Brain pericyte (primary cell): ENCODE measurements at regions not wholly inside any gene's neighbourhood (a gene's known extent, or its start where the extent isn't known, plus 50 kb on each side); places are given as distances from the start of the nearest gene placed in this dataset.

Experiments used
- DNase-seq: peaks from one replicate; pipeline ENCODE4 v3.0.0-alpha.2; 2012; ENCODE audit warnings: low read depth, low spot score

DNA sequence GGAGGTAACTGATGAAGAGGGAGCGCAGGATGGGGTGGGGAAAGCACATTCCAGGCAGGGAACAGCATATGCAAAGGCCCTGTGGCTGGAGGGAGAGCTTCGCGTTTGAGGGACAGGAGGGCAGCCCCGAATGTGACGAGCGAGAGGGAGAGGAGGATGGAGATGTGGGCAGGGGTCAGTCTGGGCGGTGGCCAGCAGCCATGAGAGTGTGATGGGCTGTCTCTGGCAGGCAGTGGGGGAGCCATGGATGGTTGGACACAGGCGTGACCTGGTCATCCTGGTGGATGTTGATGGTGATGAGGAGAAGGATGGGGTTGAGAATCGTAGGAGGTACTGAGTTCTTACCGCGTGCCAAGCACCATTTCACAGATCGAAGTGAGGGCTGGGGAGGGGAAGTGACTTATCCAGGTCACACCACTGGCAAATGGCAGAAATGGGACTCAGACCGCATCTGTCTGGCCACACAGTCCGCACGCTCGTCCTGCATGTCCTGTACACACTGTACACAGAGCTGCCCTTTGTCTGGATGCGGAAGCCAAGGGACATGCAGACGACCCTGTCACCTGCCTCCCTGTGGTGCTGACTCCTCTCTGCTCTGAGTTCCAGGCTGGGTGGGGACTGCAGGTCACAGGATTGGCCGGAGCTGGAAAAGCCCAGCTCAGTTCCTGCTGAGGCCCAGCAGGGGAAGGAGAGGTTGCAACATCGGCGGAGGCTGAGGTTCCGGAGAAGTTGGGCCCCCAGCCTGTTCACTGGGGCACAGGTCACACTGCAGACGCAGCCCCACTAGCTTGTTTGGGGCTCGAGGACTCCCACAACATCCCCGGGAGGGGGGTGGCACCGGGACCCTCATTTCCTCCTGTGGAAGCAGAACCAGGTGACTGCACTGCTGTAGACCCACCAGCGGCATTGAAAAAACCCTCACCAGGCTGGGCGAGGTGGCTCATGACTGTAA is 165.6 kb upstream of the IER5L start:
- DNase-seq = no peak

DNA sequence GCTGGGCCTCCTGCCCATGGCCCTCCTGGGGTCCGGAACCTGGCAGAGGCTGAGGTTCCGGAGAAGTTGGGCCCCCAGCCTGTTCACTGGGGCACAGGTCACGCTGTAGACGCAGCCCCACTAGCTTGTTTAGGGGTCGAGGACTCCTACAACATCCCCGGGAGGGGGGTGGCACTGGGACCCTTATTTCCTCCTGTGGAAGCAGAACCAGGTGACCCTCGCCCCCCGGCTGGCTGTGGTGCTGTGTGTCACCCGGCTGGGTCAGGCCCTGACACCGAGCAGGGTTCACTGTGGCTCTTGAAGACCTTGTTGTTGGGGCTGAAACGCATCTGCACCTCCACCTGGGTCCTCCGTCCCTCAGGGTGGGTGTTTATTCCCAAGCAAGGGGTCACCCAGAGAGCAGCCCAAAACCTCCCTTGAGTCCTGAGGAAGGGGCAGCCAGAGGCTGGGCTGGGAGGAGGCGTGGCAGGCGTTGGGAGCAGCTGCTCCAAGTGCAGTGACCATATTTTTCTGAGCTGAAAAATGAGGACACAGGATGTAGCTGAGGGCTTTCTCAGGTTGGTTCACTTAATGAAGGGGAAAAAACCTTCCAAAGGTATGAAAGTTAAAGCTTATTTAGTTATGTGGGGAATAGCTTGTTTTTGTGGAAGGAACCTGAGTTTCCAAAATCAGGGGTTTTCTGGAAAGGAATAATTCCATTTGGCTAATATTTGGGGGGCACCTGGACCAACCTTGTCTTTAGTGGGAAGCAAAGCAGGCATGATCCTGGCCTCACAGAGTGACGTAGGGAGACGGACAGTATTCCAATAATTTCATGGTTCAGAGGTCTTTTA is 164.7 kb upstream of the IER5L start:
- DNase-seq = no peak

DNA sequence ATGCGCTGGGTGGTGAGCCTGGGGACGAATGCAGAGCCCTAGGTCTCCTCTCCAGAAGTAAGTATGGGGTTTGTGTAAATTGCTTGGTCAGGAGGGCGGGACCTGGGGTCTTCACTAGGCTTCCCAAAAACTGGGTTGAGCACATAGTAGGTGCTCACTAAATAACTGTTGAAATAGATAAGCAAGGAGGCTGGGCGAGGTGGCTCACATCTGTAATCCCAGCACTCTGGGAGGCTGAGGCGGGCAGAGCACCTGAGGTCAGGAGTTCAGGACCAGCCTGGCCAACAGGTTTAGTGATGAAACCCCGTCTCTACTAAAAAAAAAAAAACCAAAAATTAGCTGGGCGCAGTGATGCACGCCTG is 163.9 kb upstream of the IER5L start:
- no peak for DNase-seq

DNA sequence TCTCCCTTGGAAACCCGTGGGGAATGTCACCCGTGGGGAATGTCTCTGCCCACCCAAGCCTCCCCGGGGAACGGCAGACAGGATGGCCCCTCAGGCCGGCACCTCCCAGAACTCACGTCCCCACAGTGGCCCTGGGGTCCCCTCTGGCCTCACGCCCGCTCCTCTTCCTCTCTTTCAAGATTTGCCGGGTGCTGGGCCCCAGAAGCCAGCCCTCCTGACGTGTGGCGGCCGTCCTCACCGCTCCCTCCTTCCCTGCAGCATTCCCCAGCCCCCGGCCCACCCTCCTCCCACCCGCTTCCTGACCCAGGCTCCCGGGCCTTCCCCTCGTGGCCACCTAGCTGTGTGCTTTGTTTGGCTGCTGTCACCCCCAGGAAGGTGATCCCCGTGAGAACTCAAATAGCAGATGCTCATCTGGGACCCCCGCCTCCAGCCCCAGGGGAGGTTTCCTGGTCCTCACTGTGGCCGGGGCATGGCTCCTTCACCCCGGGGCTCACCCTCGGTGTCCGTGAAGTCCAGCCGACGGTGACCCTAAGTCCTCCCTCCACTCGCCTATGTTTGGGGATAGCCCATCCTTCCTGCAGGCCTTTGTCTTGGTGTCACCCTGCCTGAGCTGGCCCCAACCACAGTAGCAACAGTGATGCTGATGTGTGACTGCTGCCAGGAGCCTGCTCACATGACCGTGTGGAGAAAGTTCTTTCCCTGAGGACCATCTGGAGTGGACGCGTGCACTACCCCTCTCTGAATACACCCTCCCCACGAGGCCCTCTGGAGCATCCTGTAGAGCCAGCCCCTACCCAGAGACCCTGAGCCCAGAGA is 163.3 kb upstream of the IER5L start:
- DNase-seq = no peak

DNA sequence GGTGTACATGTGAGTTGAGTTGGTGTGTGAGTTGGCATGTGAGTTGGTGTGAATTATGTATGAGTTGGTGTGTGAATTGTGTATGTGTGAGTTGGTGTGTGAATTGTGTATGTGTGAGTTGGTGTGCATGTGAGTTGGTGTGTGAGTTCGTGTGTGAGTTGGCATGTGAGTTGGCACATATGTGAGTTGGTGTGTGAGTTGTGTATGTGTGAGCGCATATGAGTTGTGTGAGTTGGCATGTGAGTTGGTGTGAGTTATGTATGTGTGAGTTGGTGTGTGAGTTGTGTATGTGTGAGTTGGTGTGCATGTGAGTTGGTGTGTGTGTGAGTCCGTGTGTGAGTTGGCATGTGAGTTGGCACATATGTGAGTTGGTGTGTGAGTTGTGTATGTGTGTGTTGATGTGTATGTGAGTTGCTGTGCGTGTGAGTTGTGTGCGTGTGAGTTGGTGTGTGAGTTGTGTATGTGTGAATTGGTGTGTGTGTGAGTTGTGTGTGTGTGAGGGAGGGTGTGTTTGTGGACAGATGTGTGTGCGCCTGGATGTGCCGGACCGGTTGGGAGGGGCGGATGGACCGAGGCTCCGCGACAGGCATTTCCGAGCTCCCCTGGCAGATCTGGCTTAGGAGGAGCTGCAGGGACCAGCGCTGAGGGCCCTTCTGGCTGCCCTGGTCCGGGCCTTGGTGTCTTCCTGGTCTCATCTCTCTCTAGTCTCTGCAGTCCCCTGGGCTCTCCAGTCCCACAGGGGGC is 162.5 kb upstream of the IER5L start:
- no peak for DNase-seq

DNA sequence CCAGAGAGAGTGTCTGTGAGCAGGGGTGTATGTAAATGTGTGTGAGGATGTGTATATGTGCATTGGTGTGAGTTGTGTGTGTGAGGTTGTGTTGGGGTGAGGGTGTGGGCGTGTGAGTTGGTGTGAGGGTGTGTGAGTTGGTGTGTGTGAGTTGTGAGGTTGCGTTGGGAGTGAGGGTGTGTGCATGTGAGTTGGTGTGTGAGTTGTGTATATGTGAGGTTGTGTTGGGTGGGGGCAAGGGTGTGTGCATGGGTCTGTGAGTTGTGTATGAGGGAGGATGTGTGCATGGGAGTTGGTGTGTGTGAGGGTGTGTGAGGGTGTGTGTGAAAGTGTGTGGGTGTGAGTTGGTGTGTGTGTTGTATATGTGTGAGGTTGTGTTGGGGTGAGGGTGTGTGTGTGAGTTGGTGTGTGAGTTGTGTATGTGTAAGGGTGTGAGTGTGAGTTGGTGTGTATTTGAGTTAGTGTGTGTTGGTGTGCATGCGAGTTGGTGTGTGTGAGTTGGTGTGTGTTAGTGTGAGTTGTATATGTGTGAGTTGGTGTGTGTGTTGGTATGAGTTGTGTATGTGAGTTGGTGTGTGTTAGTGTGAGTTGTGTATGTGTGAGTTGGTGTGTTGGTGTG is 161.6 kb upstream of the IER5L start:
- no peak for DNase-seq

DNA sequence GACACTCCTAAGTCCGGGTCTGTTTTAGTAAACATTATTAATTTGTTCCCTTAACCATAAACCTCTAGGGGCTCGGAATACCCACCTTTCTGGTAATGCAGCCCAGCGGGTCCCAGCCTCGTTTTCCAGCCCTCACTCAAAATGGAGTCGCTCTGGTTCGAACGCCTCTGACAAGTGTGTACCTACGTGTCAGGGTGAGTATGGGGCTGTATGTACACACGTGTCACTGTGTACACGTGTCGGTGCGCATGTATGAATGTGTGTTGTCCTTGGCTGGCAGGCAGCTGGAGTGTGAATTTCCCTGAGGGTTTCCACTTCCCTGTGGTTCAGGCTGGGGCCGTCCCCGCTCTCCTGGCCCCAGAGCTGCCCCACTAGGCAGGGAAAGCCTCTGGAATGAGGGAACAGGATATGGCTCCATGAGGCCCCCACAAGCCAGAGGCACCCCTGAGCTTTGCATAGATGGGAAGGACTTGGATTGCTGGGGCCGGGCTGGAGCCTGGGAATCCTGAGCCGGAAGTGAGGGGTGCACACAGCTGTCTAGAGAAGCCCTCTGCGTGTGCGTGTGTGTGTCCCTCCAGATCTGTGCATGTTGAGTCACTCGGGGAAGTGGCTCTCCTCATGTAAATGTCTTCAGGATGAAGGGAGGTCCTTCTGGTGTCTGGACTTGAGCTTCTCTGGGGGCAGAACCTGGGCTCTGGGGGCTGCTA is 160.8 kb upstream of the IER5L start:
- DNase-seq = no peak

DNA sequence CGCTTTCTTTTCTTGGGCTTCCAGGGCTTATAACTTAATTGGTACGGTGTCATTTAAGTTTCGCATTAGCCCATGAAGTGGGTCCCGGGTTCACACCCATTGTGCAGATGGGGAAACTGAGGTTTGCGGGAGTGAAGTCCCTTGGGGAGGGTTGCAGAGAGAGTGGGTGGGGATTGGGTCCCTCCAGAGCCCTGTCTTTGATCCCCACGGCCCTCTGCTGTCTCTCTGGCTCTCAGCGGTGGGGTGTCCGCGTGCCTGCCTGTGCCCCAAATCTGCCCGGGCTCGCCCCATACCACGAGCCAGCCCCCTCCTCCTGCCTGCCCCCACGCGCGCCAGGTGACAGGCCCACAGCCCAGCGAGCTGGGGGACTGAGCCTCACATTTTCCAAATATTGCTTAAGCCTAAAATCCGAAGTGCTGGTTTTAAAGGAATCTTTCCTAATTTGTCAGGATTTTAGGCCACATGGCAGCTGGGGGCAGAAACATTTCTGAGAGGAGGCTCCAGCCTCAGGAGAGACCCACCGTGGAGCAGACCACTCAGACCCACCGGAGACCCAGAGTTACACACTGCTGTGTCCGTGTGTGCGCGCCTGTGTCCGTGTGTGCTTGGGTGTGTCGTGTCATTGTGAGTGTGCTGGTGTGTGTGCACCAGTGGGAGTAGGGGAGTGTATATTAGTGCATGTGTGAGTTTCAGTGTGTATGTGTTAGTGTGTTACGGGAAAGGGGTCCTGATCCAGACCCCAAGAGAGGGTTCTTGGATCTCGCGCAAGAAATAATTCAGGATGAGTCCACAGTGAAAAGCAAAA is 159.5 kb upstream of the IER5L start:
- no peak for DNase-seq

DNA sequence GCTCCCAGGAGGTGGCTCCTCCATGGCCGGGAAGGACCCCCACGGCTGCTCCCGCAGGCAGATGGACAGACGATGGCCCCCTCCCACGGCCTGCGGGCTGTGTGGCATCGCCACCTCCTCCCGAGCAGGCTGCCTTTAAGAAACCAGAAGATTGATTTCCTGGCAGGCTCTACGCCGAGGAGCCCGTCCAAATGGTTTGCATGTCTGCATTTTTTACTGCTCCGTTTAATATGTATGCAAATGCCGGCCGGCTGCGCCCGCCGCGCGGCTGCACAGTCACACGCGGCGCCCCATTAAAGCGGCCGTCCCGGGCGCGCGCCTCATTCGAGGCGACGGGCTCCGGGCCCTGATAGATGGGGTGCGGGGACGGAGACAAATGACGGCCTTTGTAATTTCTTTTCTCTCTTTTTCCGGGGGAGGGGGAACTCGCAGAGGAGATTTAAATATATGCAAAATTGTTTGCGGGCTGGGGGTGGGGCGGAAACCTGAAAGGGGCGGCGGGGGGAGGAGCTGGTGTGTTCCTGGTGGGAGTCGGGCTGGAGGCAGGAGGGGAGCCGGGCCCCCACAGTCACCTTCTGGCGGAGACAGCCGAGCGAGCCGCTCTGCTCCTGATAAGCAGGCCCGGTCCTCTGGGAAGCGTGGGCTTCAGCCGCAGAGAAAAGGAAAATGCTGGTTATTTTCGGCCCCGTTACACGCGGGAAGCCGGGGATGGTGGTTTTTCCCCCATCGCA is 158.7 kb upstream of the IER5L start:
- no peak for DNase-seq

DNA sequence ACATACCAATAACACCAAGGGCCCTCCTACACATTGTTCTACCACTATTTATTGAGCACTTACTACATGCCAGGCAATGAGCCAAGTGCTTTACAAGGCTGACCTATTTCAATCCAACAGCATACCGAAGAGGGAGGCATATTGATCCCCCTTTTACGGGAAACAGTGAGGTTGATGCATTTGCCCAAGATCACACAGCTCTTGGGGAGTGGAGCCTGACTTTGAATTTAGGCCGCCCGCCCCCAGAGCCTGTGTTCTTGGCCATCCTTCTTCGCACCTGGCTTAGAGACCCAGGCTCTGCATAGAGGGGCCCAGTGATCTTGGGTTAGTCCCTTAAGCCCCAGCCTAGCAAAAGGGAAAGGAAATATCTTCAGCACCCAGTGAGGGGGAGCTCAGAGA is 158.1 kb upstream of the IER5L start:
- DNase-seq = no peak

DNA sequence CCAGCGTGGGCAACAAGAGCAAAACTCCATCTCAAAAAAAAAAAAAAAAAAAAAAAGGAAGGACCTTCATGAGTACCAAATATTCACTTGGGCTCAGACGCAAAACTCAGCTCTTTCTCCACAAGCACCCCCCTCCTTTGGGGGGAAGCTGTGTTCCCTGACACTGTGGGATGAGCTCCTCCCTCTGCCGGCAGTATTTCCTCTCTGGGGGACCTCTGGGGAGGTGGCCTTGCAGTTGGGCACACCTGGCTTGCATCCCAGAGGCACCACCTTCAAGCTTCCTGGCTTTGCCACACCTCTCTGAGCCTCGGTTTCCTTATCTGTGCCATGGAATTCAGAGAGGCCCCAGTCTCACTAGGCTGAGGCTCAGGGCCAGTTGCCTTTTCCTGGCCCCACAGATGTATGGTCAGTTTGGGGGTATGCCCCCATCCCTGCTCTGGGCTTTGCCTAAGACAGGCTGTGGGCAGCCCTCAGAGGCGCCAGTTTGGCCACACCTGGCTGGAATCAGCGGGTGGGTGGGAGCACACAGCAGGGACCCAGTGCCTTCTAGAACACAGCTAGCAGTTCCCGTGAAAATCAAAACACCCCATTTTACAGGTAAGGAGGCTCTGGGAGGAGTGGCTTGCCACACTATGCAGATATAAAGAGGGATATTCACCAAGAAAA is 157.5 kb upstream of the IER5L start:
- DNase-seq = no peak

DNA sequence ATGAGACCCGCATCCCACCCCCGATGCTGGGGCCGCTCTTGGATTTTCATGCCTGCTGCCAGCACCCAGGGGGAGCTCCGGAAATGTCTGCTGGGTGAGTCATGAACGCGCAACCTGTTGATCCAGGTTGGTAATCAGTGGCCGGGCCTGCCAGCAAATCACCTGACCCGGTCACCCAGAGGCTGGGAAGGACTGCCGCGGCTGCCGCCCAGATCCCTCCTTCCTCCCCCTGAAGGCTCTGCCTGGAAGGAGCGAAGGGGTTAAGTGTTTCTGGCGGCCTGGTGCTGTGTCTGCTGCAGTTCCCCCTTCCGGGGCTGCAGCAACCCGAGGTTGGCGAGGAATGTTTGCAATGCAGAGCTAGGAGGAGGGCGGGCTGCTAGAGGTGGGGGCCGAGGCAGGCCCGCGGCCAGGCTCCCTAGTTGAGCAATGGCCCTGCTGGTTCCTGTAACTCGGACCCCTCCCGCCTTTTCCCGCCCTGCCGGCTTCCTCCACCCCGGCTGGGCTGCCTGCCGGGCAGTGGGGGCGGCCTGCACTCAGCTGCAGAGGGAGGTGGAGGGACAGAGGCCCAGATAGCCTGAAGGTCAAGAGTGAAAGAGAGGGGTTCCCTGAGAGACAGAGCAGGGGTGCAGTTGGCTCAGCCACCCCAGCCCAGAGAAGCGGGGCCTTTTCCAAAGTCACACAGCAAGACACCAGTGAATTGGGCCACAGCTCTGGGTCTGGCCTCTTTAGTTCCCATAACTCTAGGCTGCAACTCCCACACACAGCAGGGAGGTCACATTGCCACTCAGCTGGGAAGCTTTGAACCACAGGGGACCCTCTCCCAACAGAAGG is 156.3 kb upstream of the IER5L start:
- peak; percentile 65 for DNase-seq

DNA sequence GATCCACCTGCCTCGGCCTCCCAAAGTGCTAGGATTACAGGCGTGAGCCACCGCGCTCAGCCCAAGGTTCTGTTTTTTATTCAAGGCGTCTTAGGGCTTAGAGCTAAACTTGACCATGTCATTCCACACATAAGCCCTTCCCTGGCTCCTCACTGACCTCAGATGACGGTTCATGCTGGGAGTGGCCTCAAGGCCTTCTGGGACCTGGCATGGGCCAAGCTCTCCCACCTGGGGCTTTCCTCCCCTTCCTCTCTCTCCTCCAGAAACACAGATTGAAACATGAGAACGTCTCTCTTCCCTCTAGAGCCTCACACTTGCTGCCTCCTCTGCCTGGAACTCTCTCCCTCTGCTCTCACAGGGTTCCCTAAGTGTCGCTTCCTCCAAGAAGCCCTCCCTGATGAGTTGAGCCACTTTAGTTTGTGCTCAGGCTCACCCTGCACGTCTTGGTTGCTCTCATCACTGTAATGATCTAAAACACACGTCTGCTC is 155.6 kb upstream of the IER5L start:
- no peak for DNase-seq

DNA sequence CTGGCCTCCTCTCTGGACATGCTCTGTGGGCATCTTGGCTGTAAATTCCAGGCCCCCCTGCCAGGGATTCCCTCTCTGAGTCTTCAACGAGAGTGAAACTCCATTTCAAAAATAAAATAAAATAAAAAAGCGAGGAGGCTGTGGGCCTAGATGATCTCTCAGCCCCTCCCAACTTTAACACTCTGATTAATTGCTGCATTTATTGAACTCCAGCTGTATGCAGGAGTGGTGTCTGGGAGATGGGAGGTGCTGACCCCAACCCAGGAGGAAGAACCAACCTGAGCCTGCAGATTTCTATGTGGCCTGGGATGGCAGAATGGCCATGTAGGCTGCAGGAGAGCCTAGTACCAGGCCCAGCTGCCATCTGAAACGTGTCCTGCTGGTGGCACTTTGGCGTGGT is 154.5 kb upstream of the IER5L start:
- no peak for DNase-seq

DNA sequence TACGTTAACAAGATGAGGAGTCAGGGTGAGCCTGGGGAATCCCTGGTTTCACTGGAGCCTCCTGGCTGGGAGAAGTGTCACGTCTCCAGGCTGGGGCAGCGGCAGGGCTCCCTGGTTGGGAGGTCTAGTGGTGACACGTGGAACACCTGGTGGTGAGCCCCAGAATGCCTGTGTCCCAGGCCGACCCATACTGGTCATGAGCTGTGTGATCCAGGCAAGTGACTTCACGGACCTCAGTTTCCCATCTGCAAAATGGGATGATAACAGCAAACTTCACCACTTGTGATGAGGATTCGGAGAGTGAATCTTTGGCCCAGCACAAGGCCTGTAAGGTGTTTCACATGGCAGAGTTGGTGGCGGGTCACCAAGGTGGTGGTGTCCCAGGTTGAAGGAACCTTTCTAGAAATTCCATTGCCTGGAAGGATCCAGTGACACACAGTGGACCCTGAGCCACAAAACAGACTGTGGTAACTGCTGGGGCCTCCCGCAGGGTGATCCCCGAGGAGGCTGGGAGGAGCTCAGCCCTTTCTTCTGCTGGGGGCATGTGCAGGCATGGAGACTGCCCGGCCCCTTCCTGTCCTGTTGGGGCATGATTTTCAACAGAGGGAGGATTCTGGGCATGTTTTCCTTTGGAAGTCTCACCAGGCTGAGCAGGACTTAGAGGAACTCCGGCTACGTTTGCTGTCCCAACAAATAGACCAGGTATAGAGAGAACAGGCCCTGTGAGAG is 153.9 kb upstream of the IER5L start:
- no peak for DNase-seq

DNA sequence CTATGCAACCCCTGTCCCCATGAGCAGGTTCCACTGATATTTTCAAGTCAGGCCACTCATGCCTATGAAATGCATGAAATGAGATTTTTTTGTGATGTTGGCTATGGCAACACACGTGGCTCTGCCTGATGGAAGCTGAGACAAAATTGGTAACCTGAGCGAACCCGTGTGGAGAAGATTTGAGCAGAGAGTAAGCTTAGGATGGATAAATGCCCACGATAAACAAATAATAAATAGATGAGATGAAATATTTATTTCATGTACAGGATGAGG is 153.4 kb upstream of the IER5L start:
- no peak for DNase-seq
